H9 (cell line): ENCODE measurements at regions not wholly inside any gene's neighbourhood (a gene's known extent, or its start where the extent isn't known, plus 50 kb on each side); places are given as distances from the start of the nearest gene placed in this dataset.

Source experiments
- DNase-seq: peaks from one replicate; pipeline ENCODE4 v3.0.0-alpha.2; 2017
- H2AFZ ChIP-seq: one replicate; pipeline ENCODE4 v1.6.1; 2013; ENCODE audit warnings: mild to moderate bottlenecking, low read length, control low read depth, moderate library complexity
- H2AK5ac ChIP-seq: 2 replicates; pipeline ENCODE4 v1.6.1; 2013; ENCODE audit warnings: low read length, control low read depth, mixed read lengths; ENCODE audit not compliant: insufficient read length
- H2BK120ac ChIP-seq: one replicate; pipeline ENCODE4 v1.6.1; 2013; ENCODE audit warnings: low read depth, mild to moderate bottlenecking, low read length, control low read depth, inconsistent platforms; ENCODE audit not compliant: poor library complexity, severe bottlenecking
- H2BK12ac ChIP-seq: 2 replicates; pipeline ENCODE4 v1.6.1; 2013; ENCODE audit warnings: low read length, control low read depth, mixed read lengths, low read depth; ENCODE audit not compliant: insufficient read length
- H2BK15ac ChIP-seq: 2 replicates; pipeline ENCODE4 v1.6.1; 2013; ENCODE audit warnings: low read depth, low read length, control low read depth
- H2BK20ac ChIP-seq: one replicate; pipeline ENCODE4 v1.6.1; 2013; ENCODE audit warnings: low read depth, mild to moderate bottlenecking, low read length, control low read depth, inconsistent platforms; ENCODE audit not compliant: poor library complexity, severe bottlenecking
- H2BK5ac ChIP-seq: 2 replicates; pipeline ENCODE4 v1.6.1; 2013; ENCODE audit warnings: low read length, control low read depth, mixed read lengths; ENCODE audit not compliant: insufficient read length
- H3K14ac ChIP-seq: 2 replicates; pipeline ENCODE4 v1.6.1; 2013; ENCODE audit warnings: low read length, control low read depth; ENCODE audit not compliant: insufficient read depth
- H3K18ac ChIP-seq: 2 replicates; pipeline ENCODE4 v1.6.1; 2013; ENCODE audit warnings: low read depth, mild to moderate bottlenecking, mixed read lengths, low read length, control low read depth; ENCODE audit not compliant: insufficient read length
- H3K23ac ChIP-seq: 2 replicates; pipeline ENCODE4 v1.6.1; 2013; ENCODE audit warnings: low read length, control low read depth, mixed read lengths, low read depth; ENCODE audit not compliant: insufficient read length
- H3K23me2 ChIP-seq: 2 replicates; pipeline ENCODE4 v1.6.1; 2013; ENCODE audit warnings: low read depth, mild to moderate bottlenecking, mixed read lengths, low read length, control low read depth; ENCODE audit not compliant: insufficient read length, poor library complexity, severe bottlenecking
- H3K27ac ChIP-seq: 2 replicates; pipeline ENCODE4 v1.5.1; 2013; ENCODE audit warnings: low read length, control low read depth, mixed read lengths, low read depth; ENCODE audit not compliant: insufficient read length
- H3K27me3 ChIP-seq: 2 replicates; pipeline ENCODE4 v1.6.1; 2013; ENCODE audit warnings: low read length, control low read depth, inconsistent platforms; ENCODE audit not compliant: insufficient read depth
- H3K4ac ChIP-seq: 2 replicates; pipeline ENCODE4 v1.6.1; 2013; ENCODE audit warnings: low read depth, mild to moderate bottlenecking, control low read depth, inconsistent platforms, low read length, moderate library complexity
- H3K4me1 ChIP-seq: 2 replicates; pipeline ENCODE4 v1.6.1; 2013; ENCODE audit warnings: low read length, control low read depth, inconsistent platforms; ENCODE audit not compliant: insufficient read depth
- H3K4me2 ChIP-seq: 2 replicates; pipeline ENCODE4 v1.6.1; 2013; ENCODE audit warnings: low read length, control low read depth, mixed read lengths; ENCODE audit not compliant: insufficient read length, insufficient read depth
- H3K56ac ChIP-seq: 2 replicates; pipeline ENCODE4 v1.6.1; 2013; ENCODE audit warnings: low read depth, mild to moderate bottlenecking, mixed read lengths, low read length, control low read depth; ENCODE audit not compliant: insufficient read length
- H3K79me1 ChIP-seq: 2 replicates; pipeline ENCODE4 v1.6.1; 2013; ENCODE audit warnings: low read depth, mild to moderate bottlenecking, moderate library complexity, low read length, control low read depth, inconsistent platforms; ENCODE audit not compliant: insufficient read depth, poor library complexity, severe bottlenecking
- H3K79me2 ChIP-seq: 2 replicates; pipeline ENCODE4 v1.6.1; 2013; ENCODE audit warnings: low read length, control low read depth, inconsistent platforms; ENCODE audit not compliant: insufficient read depth
- H3K9ac ChIP-seq: 2 replicates; pipeline ENCODE4 v1.6.1; 2013; ENCODE audit warnings: low read length, control low read depth, mixed read lengths; ENCODE audit not compliant: insufficient read length; ENCODE audit errors: extremely low read depth
- H3K9me3 ChIP-seq: one replicate; pipeline ENCODE4 v1.6.1; 2013; ENCODE audit warnings: low read depth, low read length, inconsistent platforms; ENCODE audit not compliant: control insufficient read depth
- H3T11ph ChIP-seq: one replicate; pipeline ENCODE4 v1.6.1; 2013; ENCODE audit warnings: mild to moderate bottlenecking, low read length, control low read depth, inconsistent platforms
- H4K20me1 ChIP-seq: one replicate; pipeline ENCODE4 v1.6.1; 2013; ENCODE audit not compliant: control insufficient read depth, insufficient read length, insufficient read depth
- H4K5ac ChIP-seq: 2 replicates; pipeline ENCODE4 v1.6.1; 2013; ENCODE audit warnings: low read depth, mild to moderate bottlenecking, mixed read lengths, low read length, control low read depth; ENCODE audit not compliant: insufficient read length
- H4K8ac ChIP-seq: replicated peaks from 2 replicates; pipeline ENCODE4 v1.6.1; 2013; ENCODE audit warnings: low read length, control low read depth, mixed read lengths, low read depth; ENCODE audit not compliant: insufficient read length
- H4K91ac ChIP-seq: 2 replicates; pipeline ENCODE4 v1.6.1; 2013; ENCODE audit warnings: low read depth, mild to moderate bottlenecking, moderate library complexity, mixed read lengths, low read length, control low read depth; ENCODE audit not compliant: insufficient read length
- H3K27ac Mint-ChIP-seq, 3 experiments: 2 replicates in 2 of 3; 3 replicates in 1 of 3; pipeline ENCODE4 v1.8.0; 2020 to 2021; ENCODE audit warnings: mixed read lengths in 3 of 3, mild to moderate bottlenecking in 1 of 3, moderate library complexity in 1 of 3
- H3K27me3 Mint-ChIP-seq: 2 replicates; pipeline ENCODE4 v1.8.0; 2021; ENCODE audit warnings: low read depth, mild to moderate bottlenecking, moderate library complexity, mixed read lengths
- H3K36me3 Mint-ChIP-seq, 3 experiments: 2 replicates in 2 of 3; 3 replicates in 1 of 3; pipeline ENCODE4 v1.8.0; 2020 to 2021; ENCODE audit warnings: low read depth in 3 of 3, mixed read lengths in 3 of 3; ENCODE audit not compliant: insufficient read depth in 1 of 3
- H3K4me1 Mint-ChIP-seq, 2 experiments: 2 replicates each; pipeline ENCODE4 v1.8.0; 2020; ENCODE audit warnings: mixed read lengths in 2 of 2
- H3K4me3 Mint-ChIP-seq, 2 experiments: 2 replicates in 1 of 2; 3 replicates in 1 of 2; pipeline ENCODE4 v1.8.0; 2020 to 2021; ENCODE audit warnings: mild to moderate bottlenecking in 2 of 2, mixed read lengths in 2 of 2, moderate library complexity in 1 of 2
- H3K9me3 Mint-ChIP-seq, 2 experiments: 2 replicates in 1 of 2; 3 replicates in 1 of 2; pipeline ENCODE4 v1.8.0; 2020; ENCODE audit warnings: mild to moderate bottlenecking in 2 of 2, mixed read lengths in 2 of 2, moderate library complexity in 1 of 2
- CTCF ChIP-seq: fragments of 200-600 bp; sonication (generic); conservative IDR thresholded peaks from 3 replicates; pipeline ENCODE4 v1.8.0; 2021; ENCODE audit warnings: antibody characterized with exemption, mild to moderate bottlenecking
- WGBS: extraction: QIAGEN DNeasy Blood & Tissue Kit; methylation state at CpG from one replicate; pipeline ENCODE4 v1.1.7; 2013; ENCODE audit warnings: missing lambda C conversion rate, low lambda C conversion rate, mixed read lengths; ENCODE audit not compliant: insufficient read length; ENCODE audit errors: extremely low coverage; 5-methylcytosine and 5-hydroxymethylcytosine counted together

GRCh38 chr3:124276133-124276532 lies 284.2 kb upstream of the ROPN1 start:
- H2BK20ac ChIP-seq: no peak overlapping the region
- H2BK15ac ChIP-seq: no peak overlapping the region
- no peaks in the 10 kb centered on the region for H3K79me1 ChIP-seq
- H3K79me2 ChIP-seq: no peaks in the 10 kb centered on the region
- TF ChIP-seq CTCF: no peak
- no peak overlapping the region for H3K27ac ChIP-seq
- no peak overlapping the region for H3K23ac ChIP-seq
- H3K4me1 Mint-ChIP-seq: peaks cover 4 to 6% of the 10 kb centered on the region in 2 experiments; a peak in 2 of 4 replicates
- no peak overlapping the region for H3K27ac Mint-ChIP-seq
- no peak overlapping the region for H3T11ph ChIP-seq
- no peak overlapping the region for H3K9ac ChIP-seq
- H3K14ac ChIP-seq: no peak overlapping the region
- no peaks in the 10 kb centered on the region for H3K23me2 ChIP-seq
- no peak overlapping the region for H3K4me3 Mint-ChIP-seq
- no peaks in the 10 kb centered on the region for H3K36me3 Mint-ChIP-seq
- no peaks in the 10 kb centered on the region for H4K20me1 ChIP-seq
- no peak overlapping the region for H2AK5ac ChIP-seq
- no peaks in the 10 kb centered on the region for H3K27me3 ChIP-seq
- H3K4me2 ChIP-seq: no peak overlapping the region
- H3K9me3 Mint-ChIP-seq: no peaks in the 10 kb centered on the region
- H3K27me3 Mint-ChIP-seq: no peaks in the 10 kb centered on the region
- no peak overlapping the region for H4K5ac ChIP-seq
- no peak overlapping the region for H4K91ac ChIP-seq
- no peaks in the 10 kb centered on the region for H3K4me1 ChIP-seq
- H2AFZ ChIP-seq: no peak overlapping the region
- no peaks in the 10 kb centered on the region for H3K9me3 ChIP-seq
- no peak overlapping the region for H3K56ac ChIP-seq
- H3K4ac ChIP-seq: no peak overlapping the region
- no peak overlapping the region for H2BK120ac ChIP-seq
- H2BK5ac ChIP-seq: no peak overlapping the region
- WGBS: no CpG with 5 or more reads among the region's 3 CpGs
- no peak overlapping the region for H3K18ac ChIP-seq
- H4K8ac ChIP-seq: no peak overlapping the region
- no peak overlapping the region for H2BK12ac ChIP-seq
- DNase-seq: no peak
